HG03280 (cell line): ENCODE measurements at regions not wholly inside any gene's neighbourhood (a gene's known extent, or its start where the extent isn't known, plus 50 kb on each side); places are given as distances from the start of the nearest gene placed in this dataset.

Source experiments
- ATAC-seq: cut with Tn5 transposase; IDR thresholded peaks from one replicate; pipeline ENCODE4 v1.9.1; 2021; ENCODE audit warnings: mild to moderate bottlenecking, moderate library complexity; ENCODE audit not compliant: unreplicated experiment

DNA sequence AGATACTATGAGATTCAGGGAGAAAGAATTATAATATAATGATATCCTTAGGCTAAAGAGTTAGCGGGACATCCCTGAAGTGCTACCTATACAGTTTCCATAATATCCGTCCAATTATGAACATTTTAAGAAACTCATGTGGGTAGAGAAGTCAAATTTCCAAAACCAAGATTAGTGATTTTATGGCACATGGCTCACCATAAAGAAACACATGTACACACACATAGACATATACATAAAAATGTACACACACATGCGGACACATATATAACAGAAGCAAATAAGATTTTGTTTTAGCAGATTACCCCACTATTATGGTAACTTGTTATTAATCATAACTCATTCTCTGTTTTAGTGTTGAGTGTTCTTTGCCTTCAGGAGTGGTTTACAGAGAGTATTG lies 566.7 kb upstream of the NEGR1 start:
- no peak for ATAC-seq

DNA sequence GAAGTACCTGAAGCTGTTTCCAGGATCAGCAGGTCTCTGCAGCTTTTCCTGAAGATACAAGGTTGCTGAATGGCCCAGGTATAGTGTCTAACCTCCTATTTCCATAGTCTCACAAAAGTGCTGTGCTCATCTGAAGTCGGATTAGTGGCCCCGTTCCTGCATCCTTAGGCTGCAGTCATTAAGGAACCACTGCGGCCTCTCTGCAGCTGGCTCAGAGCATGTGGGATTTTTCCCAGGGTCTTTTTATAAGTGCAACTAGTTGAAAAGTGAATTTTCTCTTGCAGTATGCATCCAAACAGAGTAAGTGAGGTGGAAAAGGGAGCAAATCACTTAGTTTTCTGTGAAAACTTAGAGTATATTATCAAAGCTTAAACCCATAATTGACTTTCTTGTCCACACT lies 565.3 kb upstream of the NEGR1 start:
- ATAC-seq = no peak

DNA sequence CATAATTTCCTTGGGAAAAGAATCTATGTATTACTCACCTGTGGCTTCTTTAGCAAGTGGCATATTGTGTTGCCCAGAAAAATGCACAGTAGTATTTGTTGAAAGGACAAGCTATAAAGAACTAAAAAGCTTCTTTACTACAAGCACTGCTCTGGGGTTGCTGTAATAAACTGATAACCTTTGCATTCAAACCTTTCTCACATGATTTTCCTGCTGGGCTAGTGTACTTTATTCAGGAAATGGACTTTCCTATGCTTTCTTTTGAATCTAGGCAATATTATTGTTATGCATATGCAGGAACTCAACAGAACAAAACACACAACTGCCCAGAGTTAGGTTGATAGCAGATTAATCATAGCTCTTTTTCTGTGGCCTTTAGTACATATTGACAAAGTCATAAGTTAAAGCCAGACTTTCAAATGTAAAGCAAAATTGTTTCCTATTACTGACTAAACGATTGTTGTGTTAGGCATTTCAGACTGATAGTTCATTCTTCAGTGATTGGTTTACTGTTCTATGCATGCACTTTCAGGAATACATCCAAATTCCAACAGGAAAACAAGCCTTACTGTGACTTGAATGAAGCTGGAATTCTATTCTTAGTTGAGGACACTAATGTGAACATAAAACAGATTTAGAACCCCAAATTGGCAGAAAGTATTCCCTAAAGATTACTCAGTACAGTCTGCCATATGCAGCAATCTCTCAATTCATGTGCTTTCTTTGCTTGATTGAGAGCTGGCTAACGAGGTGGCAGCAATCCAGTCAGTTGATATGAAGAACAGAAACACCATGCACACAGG lies 564.3 kb upstream of the NEGR1 start:
- ATAC-seq = no peak

DNA sequence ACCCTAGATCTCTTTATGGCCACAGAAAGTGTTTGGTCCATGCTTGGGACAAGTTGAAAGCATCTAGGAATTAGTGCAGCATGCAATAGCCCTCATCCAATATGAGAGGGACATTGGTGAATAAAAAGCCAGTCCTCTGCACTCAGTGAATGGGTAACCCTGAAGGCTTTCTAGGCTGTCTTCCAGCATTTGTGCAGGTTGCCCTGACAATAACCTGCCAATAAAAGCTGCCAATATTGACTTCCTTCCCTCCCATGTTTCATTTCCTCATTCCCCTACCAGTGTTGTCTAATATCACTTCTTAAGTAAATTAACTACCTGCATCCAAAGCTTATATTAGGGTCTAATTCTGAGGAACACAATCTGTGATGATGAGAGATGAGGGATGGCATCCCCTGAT lies 563.6 kb upstream of the NEGR1 start:
- no peak for ATAC-seq

DNA sequence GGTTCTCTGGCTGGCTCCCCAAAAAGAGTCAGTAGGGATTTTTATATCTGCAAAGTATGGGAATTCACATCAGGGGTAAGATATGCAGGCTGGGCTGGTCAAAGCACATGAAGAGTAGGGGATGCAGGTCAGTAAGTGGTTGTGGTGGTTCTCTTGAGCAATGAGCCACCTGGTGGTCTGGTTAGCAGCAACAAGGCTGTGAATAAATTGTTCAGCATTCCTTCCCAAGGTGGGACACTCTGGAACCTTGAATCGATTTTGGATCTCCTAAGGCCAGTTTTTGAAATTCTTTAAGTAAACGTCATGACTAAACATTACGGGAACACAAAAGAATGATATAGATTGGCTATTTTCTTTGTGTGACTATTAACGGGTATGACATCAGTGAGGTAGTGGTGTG lies 563.0 kb upstream of the NEGR1 start:
- ATAC-seq = no peak

DNA sequence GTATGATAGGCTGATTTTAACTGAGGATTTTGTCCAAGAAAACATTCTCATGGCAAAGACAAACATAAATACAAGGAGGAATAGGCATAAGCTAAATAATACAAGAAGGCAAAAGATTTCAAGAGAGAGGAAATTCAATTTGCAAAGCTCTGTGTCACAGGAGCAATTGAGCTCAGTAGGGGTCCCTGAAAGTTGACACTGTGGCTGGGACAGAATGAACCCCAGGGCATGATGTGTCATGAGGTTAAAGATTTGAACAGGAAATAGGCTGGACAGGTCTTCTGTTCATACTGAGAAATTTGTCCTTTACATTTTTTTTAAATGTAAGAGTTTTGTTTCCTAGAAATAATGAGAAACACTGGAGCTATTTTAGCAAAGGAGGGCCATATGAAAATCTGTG lies 555.4 kb upstream of the NEGR1 start:
- no peak for ATAC-seq

DNA sequence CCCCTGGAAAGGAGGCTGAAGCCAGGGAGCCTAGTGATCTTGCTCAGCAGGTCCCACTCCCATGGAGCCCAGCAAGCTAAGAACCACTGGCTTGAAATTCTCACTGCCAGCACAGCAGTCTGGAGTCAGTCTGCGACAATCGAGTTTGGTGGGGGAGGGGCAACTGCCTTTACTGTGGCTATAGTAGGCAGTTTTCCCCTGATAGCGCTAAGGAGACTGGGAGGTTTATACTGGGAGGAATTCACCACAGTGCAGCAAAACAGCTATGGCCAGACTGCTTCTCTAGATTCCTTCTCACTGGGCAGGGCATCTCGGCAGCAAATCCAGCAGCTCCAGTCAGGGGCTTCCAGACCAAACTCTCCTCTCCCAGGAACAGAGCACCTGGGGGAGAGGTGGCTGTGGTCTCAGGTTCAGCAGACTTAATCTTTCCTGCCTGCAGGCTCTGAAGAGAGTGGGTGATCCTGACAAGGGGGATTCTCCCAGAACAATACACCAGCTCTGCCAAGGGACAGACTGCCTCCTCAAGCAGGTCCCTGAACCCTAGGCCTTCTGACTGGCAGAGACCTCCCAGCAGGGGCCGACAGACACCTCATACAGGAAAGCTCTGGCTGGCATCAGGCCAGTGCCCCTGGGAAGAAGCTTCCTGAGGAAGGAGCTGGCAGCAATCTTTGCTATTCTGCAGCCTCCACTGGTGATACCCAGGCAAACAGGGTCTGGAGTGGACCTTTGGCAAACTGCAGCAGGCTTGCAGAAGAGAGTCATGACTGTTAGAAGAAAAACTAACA lies 548.5 kb upstream of the NEGR1 start:
- no peak for ATAC-seq

DNA sequence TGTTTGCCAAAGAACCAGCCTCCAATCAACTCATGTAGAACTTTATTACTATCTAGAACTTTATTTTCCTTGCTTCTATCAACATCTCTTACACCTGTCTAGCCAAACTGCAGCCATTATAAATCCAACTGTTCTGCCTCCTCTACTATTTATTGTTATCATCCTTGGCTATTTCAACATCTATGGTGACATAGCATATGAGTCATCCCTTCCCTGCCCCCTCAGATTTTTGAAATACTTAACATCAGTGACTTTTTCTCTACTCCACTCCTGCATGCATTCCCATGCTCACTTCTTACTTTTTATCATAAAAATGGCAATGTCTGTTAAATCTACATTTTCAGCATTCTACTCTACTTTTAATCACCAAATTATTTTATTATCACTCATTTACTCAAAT lies 544.9 kb upstream of the NEGR1 start:
- ATAC-seq = no peak

DNA sequence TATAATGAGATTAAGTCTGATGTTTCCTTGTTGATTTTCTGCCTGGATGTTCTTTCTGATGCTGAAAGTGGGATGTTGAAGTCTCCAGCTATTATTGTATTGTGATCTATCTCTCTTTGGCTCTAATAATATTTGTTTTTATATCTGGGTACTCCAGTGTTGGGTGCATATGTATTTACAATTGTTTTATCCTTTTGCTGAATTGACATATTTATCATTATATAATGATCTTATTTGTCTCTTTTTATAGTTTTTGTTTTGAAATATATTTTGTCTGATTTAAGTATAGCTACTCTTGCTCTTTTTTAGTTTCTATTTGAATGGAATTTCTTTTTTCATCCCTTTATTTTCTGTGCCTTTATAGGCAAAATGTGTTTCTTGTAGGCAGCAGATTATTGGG lies 522.2 kb upstream of the NEGR1 start:
- ATAC-seq = no peak

DNA sequence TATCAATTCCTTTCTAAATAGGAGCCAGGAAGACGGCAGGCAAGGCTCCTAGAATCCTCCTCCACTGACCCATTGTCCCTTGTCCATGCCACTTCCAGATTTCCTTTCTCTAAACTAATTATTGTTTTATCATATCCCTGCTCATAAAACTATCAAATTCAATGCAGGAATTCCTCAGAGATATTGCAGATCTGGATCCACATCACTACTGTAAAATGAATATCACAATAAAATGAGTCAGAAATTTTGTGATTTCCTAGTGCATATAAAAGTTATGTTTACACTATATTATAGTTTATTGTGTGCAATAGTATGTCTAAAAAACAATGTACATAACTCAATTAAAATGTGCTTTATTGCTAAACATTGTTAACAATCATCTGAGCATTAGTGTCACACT lies 498.7 kb upstream of the NEGR1 start:
- no peak for ATAC-seq

DNA sequence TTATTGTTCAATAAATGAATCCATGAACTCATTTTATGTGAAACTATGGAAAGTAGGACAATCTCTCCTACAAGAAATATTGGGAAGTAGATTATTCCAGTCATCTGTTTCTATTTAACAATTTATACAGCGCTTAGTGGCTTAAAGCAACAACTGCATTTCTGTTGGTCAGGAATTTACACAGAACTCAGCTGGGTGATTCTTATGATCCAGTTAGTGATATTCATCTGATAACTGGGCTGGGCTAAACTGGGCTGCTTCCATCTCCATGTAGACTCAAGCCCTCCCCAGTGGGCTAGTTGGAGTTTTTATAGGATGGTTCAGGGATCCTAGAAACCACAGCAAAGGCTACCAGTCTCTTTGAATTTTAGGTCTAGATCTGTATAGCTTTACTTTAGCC lies 497.9 kb upstream of the NEGR1 start:
- ATAC-seq = no peak

DNA sequence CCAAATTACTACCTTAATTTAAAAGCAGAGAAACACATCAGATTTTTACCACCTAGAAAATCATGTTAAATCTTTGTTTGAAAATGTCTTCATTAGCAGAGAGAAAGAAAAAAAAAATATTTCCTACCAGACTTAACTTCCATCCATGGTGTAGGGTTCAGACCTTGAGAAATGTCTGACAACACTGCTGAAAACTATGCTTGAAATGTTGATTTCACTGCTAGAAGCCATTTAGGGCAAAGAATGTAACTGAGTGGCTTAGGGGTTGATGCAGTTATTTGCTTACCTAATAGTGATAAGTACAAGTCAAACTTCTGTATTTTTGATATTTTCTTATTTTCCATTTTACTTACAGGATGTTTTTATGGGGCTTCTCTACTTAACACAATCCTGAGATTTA lies 495.6 kb upstream of the NEGR1 start:
- ATAC-seq = no peak

DNA sequence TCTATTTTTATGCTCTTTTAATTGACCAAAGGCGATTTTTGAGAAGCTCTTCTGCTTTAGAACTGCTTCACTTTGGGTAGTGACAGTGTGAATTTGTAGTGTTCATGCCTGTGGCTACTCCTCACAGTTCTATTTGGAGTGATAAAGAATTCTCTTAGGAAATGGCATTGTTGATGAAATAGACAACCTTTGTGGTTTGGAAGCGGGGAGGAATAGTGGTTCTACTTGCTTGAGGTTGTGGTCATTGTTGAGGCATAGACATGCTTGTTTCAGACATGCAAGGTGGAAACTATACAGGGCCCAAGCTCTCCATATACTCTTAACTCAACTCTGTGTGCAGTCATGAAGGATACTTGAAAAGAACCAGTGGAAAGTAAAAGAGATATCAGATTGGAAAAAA lies 481.1 kb upstream of the NEGR1 start:
- ATAC-seq = no peak

DNA sequence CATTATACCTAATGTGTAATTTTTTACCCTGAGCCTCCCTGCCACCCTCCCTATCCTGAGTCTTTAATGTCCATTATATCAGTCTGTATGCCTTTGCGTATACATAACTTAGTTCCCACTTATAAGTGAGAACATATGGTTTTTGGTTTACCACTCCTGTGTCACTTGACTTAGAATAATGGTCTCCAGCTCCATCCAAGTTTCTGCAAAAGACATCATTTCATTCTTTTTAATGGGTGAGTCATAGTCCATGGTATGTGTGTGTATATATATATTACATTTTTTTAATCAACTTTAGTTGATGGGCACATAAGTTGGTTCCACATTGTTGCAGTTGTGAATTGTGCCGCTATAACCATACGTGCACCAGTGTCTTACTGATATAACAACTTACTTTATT lies 477.1 kb upstream of the NEGR1 start:
- ATAC-seq = no peak

DNA sequence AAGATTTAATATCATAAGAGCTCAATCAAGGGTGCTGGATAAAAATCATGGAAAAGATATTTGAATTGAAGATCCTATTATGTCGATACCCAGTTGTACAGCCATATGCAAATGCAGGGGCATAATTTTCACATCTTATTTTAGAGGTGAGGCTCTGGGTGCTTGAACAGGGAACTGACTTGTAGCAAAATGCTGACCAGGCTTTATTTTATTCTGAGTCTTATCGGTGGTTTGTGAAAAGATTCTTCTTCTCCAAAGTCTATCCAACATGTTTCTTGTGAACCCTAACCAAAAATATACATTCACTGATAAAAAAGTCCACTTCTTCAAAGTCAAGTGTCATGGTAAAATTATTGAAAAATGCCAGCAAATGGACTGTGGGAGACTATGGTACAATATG lies 475.5 kb upstream of the NEGR1 start:
- ATAC-seq = no peak

DNA sequence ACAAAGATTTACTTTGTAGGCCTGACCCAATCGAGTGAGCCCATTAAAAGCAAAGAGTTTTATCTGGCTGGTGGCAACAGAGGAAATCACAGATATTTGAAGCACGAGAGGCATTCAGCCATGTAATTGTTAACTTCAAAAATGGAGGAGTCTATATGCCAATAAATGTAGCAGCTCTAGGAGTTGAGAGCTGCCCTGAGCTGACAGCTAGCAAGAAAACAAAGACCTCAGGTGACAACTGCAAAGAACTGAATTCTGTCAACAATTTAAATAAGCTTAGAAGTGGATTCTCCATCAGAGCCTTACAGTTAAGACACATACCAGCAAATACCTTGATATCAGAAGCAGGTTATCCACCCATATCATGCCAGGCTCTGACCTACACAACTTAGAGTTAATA lies 463.1 kb upstream of the NEGR1 start:
- ATAC-seq = no peak

DNA sequence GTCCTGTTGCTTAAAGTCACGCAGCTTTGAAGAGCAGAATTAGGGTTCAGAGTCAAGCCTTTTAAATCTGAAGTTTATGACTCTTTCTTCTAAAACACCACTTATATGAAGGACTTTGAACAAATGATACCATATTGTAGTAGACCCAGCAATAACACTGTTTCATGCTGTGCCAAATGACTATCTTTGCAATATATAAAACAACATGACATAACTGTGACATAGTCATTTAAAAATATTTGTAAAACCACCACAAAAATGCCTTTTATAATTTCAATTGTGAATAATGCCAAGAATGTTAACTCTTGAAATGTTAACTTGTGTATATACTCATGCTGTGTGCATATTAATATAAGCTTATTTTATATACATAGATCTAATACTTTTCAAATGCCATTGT lies 452.1 kb upstream of the NEGR1 start:
- no peak for ATAC-seq

DNA sequence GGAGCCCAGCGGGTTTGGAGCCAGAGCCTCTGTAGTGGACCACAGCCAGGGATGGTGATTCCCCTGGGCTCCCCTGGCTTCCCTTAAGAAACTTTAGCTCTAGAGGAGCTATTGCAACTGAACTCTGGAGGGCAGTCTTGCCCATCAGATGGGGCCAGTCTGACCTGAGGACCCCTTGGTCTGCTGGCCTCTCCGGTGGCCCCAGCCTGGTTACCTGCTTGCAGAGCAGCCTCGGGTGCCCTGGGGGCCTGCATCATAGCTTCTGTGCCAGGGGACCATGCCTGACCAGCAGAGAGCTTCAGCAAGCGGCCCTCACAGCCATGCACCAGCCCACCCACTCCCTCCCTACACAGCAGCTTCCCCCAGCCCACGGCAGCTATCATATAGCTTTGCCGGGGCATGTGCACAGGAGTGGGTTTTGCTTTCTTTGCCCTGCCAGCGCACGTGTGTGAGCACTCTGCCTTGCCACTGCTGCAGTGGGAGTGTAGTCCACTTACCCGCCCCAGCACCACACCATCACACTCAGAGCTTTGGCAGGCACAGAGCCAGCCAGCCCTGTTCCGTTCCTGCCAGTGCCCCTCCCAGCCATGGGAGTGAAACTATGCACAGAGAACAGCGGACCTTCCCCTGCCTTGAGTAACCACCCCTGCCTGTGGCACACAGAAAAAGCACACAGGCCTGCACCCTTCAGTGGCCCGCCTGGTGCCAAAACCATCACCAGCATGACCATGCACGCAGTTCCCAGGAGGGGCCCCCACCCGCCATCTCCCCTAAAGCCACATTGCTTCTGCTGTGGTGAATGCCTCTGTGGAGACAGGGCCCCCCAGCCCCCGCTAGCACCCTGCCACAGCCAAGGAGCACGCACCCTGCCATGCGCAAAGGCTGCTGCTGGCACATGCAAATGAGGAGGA lies 442.9 kb upstream of the NEGR1 start:
- no peak for ATAC-seq

DNA sequence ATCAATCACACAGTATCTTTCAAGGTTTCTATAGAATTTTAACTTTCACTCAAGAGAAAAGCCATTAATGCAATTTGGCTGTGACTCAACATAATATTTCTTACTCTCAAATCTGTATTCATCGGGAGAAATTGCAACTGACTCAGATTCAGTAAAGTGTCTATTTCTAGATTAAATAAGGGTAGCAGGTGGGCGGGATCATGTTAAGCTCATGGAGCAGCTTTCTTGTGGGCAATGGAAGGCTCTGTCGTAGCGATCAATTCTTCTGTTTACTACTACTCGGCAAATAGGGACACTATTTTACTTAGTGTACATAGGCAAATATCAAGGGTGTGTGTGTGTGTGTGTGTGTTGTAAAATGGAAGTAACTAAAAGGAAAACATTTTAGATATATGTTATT lies 423.6 kb upstream of the NEGR1 start:
- ATAC-seq = no peak

DNA sequence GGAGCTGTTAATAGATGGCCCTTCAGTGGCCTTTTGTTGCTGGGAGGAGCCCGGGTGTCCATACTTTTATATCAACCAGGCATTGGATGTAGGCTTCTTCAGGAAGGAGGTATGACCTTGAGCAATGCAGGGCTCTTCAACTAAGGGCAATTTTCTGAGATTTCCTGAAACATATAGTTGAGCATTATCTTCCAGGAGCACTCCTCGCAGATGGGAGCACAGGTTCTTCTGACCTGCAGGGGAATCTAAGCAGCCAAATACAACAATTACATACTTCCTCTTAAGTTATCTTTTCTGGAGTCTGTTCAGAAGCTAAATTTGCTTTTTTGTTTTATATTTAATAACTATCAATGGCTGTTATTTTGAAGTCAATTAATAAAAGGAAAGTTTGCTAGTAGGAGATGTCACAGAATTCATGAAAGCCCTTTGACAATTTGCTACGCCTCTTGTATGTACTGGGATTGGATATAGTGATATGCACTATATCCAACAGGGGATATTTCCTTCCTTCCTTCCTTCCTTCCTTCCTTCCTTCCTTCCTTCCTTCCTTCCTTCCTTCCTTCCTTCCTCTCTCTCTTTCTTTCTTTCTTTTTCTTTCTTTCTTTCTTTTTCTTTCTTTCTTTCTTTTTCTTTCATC lies 422.6 kb upstream of the NEGR1 start:
- no peak for ATAC-seq

DNA sequence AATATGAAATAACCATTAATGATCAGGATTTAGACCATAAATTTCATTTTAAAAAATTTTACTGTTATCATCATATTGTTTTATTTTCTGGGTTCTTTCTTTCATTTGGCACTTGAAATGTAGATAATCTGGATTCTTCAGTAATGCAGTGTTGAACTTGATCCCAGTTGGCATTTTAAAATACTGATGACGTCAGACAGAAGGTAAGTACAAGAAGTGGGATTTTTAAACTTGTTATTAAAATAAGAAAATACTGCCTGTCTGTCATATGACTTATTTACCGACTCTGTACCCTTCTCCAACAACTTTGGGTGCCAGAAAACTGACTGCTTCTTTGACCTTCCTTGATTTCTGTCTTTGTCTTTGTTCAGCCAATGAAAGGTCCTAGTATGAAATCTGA lies 415.1 kb upstream of the NEGR1 start:
- ATAC-seq = no peak
